GM18517 (cell line): ENCODE measurements at regions not wholly inside any gene's neighbourhood (a gene's known extent, or its start where the extent isn't known, plus 50 kb on each side); places are given as distances from the start of the nearest gene placed in this dataset.

ENCODE experiments used
- ATAC-seq: cut with Tn5 transposase; IDR thresholded peaks from one replicate; pipeline ENCODE4 v1.9.1; 2021; ENCODE audit warnings: mild to moderate bottlenecking, moderate library complexity; ENCODE audit not compliant: unreplicated experiment

DNA sequence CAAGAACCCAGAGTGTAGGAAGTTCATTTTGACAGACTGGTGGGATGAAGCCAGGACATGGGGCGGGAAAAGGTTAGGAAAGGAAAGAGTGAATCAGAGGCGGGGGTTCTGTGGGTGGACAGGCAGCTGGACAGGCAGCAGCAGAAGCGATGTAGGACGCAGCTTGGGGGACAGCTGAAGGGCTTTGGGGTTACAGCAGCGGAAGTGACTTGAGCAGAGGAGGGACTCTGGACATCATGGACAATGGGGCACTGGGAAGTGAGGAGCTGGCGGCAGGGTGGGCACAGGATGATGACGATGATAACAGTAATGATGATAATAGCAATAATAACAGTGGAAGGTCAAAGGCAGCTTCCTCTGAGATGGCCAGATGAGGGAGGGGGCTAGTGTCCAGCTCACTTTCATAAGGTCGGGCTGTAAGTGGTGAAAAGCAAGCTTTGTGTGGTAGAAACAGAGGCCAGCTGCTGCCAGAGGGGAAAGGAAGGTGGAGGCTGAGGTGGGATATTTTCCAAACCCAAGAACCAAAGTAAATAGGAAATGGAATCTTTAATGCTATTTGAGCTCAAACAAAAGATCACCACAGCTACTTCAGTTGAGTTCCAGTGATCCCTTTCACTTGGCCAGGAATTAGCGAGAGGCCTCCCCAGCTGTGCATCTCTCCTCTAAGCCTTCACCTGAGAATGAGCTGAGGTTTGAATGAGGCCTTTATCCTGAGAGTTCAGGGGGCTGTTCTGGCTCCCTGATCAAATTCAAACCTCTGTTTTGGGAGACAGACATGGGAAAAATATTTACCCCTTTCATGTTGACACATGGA, 433.5 kb downstream of the DHX35 start:
- no peak for ATAC-seq

DNA sequence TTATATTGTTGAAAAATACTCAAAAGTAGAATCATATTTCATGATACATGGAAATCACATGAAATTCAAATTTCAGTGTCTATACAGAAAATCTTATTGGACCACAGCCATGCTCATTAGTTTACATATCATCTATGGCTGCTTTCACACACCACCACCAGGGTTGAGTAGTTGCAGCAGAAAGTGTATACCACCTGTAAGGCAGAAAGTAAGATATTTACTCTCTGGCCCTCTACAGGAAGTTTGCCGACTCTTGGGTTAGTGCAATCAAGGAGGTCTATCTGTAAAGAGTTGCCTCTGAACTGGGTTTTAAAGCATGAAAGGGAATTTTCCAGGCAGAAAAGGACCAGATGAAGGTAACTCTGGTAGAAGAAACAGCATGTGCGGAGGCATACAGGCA, 432.3 kb downstream of the DHX35 start:
- ATAC-seq = no peak

GRCh38 chr20:39390186-39390585, 428.0 kb downstream of the DHX35 start:
- ATAC-seq = no peak

DNA sequence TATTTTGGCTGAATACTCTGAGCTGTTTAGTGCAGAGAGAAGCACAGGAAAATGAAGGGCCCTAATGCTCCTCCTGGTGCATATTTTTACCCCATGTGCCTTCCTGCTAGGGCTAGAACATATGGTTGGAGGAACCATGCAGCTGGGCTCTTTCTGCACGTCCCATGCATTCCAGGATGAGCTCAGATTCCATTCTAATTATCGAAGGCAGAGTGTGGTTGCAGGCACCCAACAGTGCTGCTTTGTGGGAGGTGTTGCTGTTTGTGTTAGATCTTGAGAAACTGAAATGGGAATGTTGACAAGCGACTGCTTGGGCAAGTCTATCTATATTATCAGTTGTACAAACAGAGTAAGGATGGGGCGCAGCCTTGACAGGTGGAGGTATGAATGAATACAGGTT, 419.5 kb downstream of the DHX35 start:
- ATAC-seq = no peak

DNA sequence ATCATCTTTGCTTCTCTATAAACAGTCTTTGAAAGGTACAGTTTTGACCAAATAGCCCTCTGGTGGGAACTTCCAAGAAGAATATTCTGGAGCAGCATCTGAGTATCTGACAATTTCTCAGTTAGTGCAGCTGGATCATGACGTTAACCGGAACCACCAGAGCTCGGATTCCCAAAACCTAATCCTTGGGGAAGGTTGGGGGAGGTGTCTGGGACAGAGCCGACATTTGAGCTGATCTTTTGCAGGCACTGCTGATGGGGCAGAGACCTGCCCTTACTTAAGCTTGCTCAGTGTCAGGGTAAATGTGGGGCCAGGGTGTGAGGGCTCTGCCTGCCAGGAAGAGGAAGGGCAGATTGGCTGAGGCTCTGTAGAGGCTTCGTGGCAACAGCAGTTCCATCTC, 416.6 kb downstream of the DHX35 start:
- no peak for ATAC-seq

DNA sequence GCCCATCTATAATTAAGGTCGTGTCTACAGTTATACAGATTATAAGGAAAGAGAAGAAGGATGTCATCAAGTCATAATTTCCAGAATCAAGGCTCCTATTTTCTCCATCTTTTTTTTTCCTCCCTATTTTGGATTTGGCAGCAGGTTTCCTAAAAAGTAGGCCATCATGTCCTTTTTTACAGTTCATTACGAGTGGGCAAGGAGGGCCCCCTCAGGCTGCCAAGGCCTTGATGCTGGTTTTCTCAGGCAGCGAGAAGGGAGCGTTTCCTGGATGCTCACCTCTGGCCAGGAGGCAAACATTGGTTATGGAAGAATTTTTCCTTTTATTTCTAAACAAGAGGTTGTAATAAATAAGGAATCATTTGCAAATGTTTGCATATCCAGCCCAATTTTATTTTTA, 414.6 kb downstream of the DHX35 start:
- ATAC-seq = no peak

DNA sequence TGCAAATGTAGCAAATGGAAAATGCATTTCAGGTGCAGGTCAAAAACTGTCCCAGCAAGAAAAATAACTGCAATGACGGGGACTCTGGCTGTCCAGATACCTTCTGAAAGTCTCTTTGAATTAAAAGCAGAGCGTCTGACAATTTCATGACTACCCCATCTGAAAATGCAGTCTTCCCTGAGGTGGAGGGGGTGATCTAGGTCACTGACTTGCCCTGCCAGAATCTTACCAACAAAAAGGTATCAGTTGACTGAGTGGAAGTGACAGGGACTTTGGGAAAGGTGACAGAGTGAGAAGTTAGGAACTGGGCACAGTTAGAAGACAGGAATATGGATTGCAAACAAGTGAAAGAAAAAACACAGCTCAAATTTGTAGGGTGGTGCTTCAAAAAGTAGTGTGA, 402.2 kb downstream of the DHX35 start:
- no peak for ATAC-seq

DNA sequence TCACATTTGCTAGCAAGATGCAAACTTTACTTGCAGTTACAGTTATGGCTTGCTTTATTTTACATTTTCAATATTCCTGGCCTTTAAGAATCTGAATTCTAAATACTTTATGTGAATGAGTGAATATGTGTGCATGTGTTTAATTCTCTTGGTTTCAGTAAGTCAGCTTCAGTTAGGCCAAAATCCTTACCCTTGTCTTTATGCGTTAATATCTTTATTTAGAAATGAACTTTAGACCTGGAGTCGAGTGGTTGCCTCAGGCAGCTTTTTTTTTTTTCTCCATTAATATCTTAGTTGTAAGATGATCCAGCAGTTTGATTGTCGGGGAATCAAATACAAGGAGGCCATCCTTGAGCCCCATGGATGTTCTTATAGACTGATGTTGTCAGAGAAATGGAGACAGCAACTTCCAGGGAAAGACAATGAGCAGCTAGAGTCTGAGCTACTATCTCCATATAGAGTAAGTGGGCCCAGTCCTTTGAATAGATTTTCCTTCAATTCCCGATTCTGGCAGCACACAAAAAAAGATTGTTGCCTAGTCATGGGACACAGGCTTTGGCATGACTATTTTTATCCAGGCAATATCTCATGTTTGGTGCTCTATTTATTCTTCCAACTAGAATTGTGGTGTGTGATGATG, 398.0 kb downstream of the DHX35 start:
- ATAC-seq = no peak

DNA sequence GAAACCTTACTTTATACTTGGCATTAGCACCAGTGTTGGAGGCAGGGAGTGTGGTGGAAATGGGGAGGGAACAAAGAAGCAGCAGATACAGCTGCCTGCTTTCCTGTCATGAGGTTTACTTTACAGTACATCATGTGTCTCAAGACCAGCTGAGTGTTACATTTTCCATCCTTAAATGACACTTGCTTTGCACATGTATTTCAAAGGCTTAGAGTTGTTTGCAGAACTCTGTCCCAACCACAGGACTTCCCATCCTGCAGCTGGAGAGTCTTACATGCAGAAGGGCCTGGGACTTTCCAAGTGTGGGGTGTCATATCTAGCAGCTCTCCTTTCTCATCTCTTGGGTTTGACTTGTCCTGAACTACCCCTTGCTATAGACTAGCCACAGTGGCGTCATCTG, 395.9 kb downstream of the DHX35 start:
- ATAC-seq = no peak

GRCh38 chr20:39356908-39357307, 394.8 kb downstream of the DHX35 start:
- no peak for ATAC-seq

DNA sequence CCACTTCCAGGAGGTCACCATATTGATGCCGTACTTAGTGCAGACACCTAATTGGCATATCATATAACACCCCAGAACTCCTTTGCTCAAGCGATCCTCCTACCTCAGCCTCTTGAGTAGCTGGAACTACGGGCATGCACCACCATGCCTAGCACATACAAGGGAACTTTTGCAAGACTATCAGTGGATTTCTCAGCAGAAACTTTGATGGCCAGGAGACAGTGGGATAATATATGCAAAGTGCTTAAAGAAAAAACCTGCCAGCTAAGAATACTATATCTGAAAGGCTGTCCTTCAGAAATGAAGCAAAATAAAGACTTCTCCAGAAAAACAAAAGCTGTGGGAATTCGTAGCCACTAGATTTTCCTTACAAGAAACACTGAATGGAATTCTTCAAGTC, 387.1 kb downstream of the DHX35 start:
- ATAC-seq = no peak

DNA sequence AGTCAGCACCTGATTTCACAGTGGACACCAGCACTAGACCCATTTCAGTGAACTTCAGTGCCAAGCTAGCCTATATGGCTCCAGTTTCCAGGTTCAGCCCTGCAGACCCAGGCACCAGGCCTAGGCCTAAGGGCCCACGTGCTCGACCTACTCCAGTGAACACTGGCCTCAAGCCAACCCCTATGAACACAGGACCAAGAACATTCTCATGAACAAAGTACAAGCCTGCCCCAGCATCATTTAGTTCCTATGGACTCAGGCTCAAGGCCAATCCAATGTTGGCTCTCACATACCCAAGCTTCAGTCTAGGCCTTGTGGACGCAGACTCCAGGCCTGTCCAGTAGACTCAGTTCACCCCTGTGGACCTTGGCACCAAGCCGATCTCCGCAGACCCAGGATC, 385.5 kb downstream of the DHX35 start:
- no peak for ATAC-seq

DNA sequence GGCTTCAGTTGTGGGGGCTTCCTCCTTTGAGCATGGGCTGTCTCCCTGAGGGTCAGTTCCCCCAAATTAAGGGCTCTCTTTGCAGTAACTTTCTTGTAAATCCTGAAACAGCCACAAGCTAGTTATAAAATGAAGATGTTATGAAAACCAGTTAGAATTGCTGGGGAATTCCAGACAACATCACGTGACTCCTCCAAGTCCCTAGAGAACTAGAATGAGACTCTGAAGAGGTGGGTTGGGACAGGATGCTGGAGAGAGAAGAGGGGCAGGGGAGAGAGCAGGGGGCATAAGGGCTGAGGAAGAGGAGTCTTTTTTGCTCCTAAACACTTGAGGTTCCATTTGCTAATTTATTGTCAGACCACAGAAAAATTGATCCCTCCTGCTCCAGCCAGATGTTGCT, 380.3 kb downstream of the DHX35 start:
- ATAC-seq = no peak

DNA sequence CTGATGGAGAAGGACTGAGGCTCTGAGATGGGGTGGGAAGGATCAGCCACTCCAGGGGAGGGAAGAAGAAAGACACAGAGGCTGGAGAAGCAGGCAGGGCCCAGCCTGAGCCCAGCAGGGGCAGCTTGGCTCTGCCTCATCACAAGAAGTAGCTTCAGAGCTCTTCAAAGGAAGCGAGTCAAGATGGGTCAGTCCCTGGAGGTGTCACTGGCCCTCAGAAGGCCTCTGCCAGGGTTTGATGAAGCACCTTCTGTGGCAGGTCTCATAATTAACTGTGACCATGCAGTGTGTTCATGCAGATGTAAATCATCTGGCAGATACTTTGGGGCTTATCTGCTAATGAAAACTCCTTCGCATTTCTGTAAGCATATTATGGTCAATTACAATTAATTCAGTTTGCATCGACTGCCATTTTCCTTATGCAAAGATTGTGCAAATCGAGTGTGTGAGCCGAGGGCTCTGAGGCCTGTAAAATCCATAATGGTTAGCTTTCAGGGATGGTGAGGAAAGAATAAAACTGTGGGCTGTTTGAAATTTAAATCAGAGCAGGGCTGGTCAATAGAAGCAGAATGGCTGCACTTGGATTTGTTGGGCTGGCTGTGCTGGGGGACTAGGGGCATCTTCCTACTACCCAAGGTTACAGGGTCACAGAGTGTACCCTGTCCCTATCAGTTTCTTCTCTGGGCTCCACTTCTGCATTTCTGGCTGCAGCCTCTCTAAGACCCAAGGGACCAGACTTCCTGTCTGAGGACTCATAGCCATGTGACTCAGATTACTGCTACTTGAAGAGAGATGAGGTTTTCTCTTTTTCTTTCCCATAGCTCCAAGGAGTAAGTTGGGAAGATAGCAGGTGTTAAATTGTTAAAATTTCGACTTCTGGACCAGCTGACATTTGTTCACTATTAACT, 376.6 kb downstream of the DHX35 start:
- ATAC-seq = peak; percentile 92

- no peak for ATAC-seq
Measured at GRCh38 chr20:39333211-39333610, 371.1 kb downstream of the DHX35 start.

DNA sequence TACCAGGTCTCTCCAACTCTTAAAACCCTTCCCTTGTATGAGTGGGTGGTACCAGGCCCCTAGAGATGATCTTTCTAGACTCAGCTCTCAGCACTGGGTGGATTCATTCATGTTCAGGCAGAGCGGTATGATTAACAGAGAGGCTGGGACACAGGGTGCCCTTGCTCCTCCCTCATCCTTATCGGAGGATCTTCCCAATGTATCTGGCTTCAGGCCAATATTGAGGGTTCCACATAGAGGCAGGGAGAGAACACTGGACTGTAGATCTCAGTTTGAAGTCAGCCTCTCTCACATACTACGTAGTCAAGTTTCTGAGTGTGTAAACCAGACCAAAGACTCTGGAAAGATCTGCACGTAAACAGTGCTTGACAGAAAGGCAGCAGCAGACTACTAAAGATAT, 366.2 kb downstream of the DHX35 start:
- ATAC-seq = no peak

GRCh38 chr20:39326050-39326449, 363.9 kb downstream of the DHX35 start:
- ATAC-seq = no peak

- ATAC-seq = no peak
Measured at GRCh38 chr20:39318911-39319310, 356.8 kb downstream of the DHX35 start.

- no peak for ATAC-seq
Measured at GRCh38 chr20:39312676-39313075, 350.5 kb downstream of the DHX35 start.

GRCh38 chr20:39311851-39312506, 349.8 kb downstream of the DHX35 start:
- ATAC-seq = no peak

GRCh38 chr20:39310363-39310995, 348.3 kb downstream of the DHX35 start:
- no peak for ATAC-seq
